ENCODE measurements at regions not wholly inside any gene's neighbourhood (a gene's known extent, or its start where the extent isn't known, plus 50 kb on each side); places are given as distances from the start of the nearest gene placed in this dataset.

DNA sequence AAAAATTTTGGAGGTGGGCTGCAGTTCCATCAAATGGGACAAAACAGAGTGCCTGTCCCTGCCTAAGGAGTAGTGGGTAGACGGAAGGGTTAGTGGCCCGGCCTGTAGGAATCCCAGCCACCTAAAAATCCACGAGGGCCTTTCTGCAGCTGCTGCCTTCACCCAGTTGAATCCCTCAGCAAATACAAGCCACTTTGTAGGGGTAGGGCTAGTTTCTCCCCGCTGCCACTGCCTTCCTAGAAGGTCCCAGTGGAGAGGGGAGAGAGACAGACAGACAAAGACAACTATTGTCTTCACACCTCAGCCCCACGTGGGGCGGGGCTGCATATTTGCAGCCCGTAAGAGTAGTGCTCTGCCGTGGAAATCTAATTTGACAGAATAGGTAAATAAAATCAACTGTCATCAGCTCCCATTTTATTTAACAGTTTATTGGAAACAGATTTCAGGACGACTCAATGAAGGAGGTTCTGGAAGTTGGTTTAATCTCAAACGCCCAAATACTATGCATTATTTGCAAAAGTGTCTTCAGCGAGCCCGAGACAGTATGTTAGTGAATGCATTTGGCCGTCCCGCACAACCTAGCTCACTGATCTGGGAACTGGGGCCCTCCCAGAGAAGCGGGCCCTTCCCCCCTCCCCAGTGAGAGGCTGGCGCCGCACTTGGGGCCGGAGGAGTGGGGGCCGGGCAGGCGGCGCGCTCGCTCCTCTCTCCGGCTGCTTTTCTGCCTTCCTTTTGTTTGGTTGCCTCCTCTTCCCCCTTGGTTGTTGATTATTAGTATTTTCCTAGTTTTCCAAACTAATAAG, 67.6 kb upstream of the TBCA start:
- peaks cover 0 to 4% (median 0%) of the 10 kb centered on the region in 6 donors for H3K9me3 Mint-ChIP-seq
- peaks cover 7 to 20% of the 10 kb centered on the region in 2 donors for H3K4me1 Mint-ChIP-seq
- no peak overlapping the region for H3K27ac Mint-ChIP-seq
- no peak for DNase-seq
- H3K36me3 Mint-ChIP-seq, result no peaks in the 10 kb centered on the region
- H3K4me3 Mint-ChIP-seq, result peak overlapping the region in 4 of 5 donors; percentile 19 to 73 (median 54)
- peaks cover 8 to 17% (median 11%) of the 10 kb centered on the region in 3 donors for H3K27me3 Mint-ChIP-seq (ENCODE audit: low read depth in 3 of 3)

DNA sequence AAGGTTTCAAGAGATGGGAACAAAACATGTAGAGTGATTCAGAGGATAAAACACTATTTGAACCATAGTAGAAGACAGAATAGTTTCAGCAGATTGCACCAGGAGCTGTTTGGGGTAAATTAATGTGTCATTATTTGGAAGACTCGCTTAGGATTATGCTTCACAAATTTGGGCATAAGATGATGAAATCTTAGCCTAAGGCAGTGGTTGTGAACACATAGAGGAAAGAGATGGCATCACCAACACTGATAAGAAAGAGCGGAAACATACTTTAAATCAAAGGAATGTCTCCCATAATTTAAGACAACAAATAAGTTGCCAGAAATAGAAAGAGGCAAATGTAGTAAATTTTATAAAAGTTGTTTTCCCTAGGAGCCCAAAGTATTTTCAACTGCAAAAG, 66.1 kb upstream of the TBCA start:
- peaks cover 5 to 10% (median 9%) of the 10 kb centered on the region in 3 donors for H3K27me3 Mint-ChIP-seq (ENCODE audit: low read depth in 3 of 3)
- H3K9me3 Mint-ChIP-seq, result peaks cover 0 to 2% (median 0%) of the 10 kb centered on the region in 6 donors
- H3K4me3 Mint-ChIP-seq, result no peak overlapping the region
- H3K4me1 Mint-ChIP-seq, result peaks cover 7 to 20% of the 10 kb centered on the region in 2 donors
- no peaks in the 10 kb centered on the region for H3K36me3 Mint-ChIP-seq
- H3K27ac Mint-ChIP-seq, result no peak overlapping the region
- no peak for DNase-seq

DNA sequence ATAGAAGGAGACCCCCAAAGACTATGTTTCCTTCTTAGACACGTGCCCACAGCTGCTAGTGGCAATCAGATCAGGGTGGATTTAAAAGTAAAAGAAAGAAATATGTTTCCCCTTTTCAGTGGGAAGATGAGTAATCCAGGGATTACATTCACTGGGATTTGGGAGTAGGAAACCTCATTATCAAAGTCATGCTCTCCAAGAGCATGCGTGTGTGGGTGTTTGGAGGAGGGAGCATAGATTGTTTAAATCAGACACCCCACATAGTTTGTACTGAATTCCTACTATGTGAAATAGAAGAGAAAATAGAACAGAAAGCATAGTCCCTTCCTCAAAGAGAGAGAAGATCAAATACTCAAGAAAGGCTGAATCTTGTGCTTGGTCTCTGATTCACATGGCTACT, 65.5 kb upstream of the TBCA start:
- no peak for DNase-seq
- Mint-ChIP-seq H3K9me3 (peaks cover 0 to 2% (median 0%) of the 10 kb centered on the region in 6 donors), H3K4me3 (no peak overlapping the region), H3K27ac (no peak overlapping the region), H3K4me1 (peaks cover 7 to 20% of the 10 kb centered on the region in 2 donors), H3K27me3 (ENCODE audit: low read depth in 3 of 3) (peaks cover 5 to 12% (median 9%) of the 10 kb centered on the region in 3 donors), H3K36me3 (no peaks in the 10 kb centered on the region)

DNA sequence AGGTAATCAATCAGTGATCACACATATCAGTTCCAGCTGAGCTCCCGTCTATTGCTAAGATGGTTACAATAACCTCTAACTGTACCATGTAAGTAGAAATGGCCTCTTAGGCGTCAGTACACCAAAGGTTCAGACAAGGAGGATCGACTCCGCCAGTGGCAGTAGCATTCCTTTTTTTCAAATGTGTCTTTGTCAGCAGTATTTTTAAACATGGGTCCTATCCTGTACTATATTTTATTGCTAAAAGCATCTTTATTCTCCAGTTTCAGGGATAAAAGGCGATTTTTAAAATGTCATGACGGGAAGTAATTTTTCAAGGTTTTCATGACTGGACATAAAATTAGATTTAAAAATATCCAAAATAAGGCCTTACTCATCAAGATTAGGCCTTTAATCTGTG, 64.8 kb upstream of the TBCA start:
- no peak for DNase-seq
- no peak overlapping the region for H3K27ac Mint-ChIP-seq
- H3K27me3 Mint-ChIP-seq (ENCODE audit: low read depth in 3 of 3), result peaks cover 5 to 11% (median 10%) of the 10 kb centered on the region in 3 donors

DNA sequence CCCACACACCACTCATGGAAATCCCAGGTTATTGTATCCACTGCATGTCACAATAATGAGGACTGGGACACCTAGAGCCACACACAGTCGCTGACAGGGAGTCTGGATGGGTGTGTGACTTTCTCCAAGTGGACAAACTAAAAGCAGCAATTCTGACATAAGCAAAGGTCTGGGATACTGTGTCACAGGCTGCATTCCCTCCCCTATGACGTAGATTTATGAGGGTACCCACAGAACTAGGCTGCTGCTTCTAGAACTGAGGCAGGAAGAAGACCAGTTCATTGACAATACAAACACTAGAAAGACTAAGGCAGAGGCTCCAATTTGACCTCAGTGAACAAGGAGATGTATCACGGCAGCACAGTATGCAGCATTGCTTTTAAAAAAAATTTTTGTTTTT, 63.6 kb upstream of the TBCA start:
- DNase-seq, result no peak
- Mint-ChIP-seq H3K4me3 (no peak overlapping the region), H3K4me1 (peaks cover 5 to 11% of the 10 kb centered on the region in 2 donors), H3K27ac (no peak overlapping the region), H3K9me3 (peaks cover 0 to 2% (median 0%) of the 10 kb centered on the region in 6 donors), H3K27me3 (ENCODE audit: low read depth in 3 of 3) (peaks cover 5 to 13% (median 10%) of the 10 kb centered on the region in 3 donors), H3K36me3 (no peaks in the 10 kb centered on the region)

More for the DNA sequence above, 64.8 kb upstream of the TBCA start:
- H3K4me3 Mint-ChIP-seq, result no peak overlapping the region
- peaks cover 0 to 2% (median 0%) of the 10 kb centered on the region in 6 donors for H3K9me3 Mint-ChIP-seq
- no peaks in the 10 kb centered on the region for H3K36me3 Mint-ChIP-seq
- H3K4me1 Mint-ChIP-seq, result peaks cover 7 to 20% of the 10 kb centered on the region in 2 donors

DNA sequence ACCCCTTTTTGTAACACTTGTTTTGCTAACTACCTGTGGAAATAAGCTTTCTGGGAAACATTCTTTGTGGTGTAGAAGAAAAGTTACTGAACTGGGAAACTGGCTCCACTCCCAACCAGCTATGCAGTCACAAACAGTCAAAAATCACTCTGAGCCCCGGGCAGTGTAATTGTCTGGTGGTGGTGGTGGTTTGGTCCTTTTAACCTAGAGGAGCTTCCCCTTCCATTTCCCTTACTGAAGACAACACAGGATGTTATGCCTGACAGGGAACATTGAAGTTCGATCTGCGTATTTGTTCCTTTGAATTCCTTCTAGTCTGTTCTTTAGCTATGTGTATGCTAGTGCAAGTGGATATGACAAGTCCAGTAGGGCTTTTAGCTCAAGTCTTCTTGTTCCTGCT, 56.8 kb upstream of the TBCA start:
- peaks cover 0 to 3% (median 0%) of the 10 kb centered on the region in 3 donors for H3K36me3 Mint-ChIP-seq
- H3K27ac Mint-ChIP-seq, result no peak overlapping the region
- peaks cover 0 to 5% (median 2%) of the 10 kb centered on the region in 3 donors for H3K27me3 Mint-ChIP-seq (ENCODE audit: low read depth in 3 of 3)

DNA sequence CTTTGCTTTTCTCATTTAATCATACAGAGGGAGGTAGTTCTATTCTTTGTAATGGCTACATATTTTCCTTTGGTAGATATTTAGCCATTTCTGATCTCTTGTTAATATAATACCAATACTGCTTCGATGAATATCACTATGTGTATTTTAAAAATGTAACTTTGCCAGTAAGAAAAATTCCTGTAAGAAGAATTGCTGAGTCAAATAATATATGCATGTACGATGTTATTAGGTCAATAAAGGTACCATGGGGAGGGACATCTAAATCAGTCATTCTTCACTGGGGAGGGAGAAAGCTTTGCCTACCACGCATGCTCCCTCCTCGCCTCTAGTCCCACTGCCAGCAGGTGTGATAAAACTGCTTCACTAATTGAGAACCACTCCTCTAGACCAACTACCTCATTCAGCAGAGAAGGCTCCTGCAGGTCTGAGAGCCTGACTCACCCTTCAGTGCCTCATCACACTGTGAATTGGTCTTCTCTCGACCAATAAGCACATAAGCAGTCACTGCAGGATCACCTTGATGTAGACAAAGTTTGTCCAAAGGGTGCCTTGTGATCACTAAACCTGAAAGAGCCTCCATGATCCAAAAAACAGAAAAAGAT, 56.1 kb upstream of the TBCA start:
- Mint-ChIP-seq H3K27ac (no peak overlapping the region), H3K9me3 (peaks cover 0 to 3% (median 0%) of the 10 kb centered on the region in 6 donors), H3K4me1 (no peaks in the 10 kb centered on the region), H3K27me3 (ENCODE audit: low read depth in 3 of 3) (peaks cover 0 to 5% (median 2%) of the 10 kb centered on the region in 3 donors), H3K4me3 (no peak overlapping the region), H3K36me3 (peaks cover 0 to 3% (median 0%) of the 10 kb centered on the region in 3 donors)
- DNase-seq, result no peak

More for the DNA sequence above, 56.8 kb upstream of the TBCA start:
- Mint-ChIP-seq H3K4me3 (no peak overlapping the region), H3K9me3 (peaks cover 0 to 3% (median 0%) of the 10 kb centered on the region in 6 donors), H3K4me1 (no peaks in the 10 kb centered on the region)
- DNase-seq, result no peak

DNA sequence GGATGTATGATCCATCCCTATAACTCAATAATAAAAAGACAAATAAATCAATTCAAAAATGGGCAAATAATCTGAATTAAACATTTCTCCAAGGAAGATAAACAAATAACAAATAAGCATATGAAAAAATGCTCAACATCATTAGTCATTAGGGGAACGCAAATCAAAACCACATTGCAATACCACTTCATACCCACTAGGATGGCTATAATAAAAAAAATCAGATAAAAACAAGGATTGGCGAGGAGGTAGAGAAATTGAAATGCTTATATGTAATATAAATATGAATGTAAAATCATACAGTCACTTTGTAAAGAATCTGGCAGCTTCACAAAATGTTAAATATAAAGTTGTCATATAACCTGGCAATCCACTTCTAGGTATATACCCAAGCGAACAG, 52.3 kb upstream of the TBCA start:
- H3K27me3 Mint-ChIP-seq (ENCODE audit: low read depth in 3 of 3), result peaks cover 0 to 6% (median 1%) of the 10 kb centered on the region in 3 donors
- no peaks in the 10 kb centered on the region for H3K36me3 Mint-ChIP-seq
- H3K4me3 Mint-ChIP-seq, result no peak overlapping the region
- H3K9me3 Mint-ChIP-seq, result peaks cover 0 to 3% (median 0%) of the 10 kb centered on the region in 6 donors
- no peak overlapping the region for H3K27ac Mint-ChIP-seq
- DNase-seq, result no peak
- no peaks in the 10 kb centered on the region for H3K4me1 Mint-ChIP-seq
